NCI-H1105 treated with DMSO at 0.1 percent for 48 hours (cell line): ENCODE measurements at regions not wholly inside any gene's neighbourhood (a gene's known extent, or its start where the extent isn't known, plus 50 kb on each side); places are given as distances from the start of the nearest gene placed in this dataset.

ENCODE experiments used
- DNase-seq: peaks from one replicate; lab custom pipeline; 2025; lab: John Stamatoyannopoulos, UW

GRCh38 chr2:181242262-181242661 lies 214.9 kb upstream of the ITGA4 start:
- no peak for DNase-seq

GRCh38 chr2:181243319-181243718 lies 213.9 kb upstream of the ITGA4 start:
- DNase-seq: no peak

- DNase-seq: no peak
Observed at GRCh38 chr2:181250691-181251090, 206.5 kb upstream of the ITGA4 start.

- DNase-seq: no peak
Observed at GRCh38 chr2:181252262-181253148, 204.7 kb upstream of the ITGA4 start.

- DNase-seq: no peak
Observed at GRCh38 chr2:181253438-181253837, 203.7 kb upstream of the ITGA4 start.

GRCh38 chr2:181255651-181256050 lies 201.5 kb upstream of the ITGA4 start:
- DNase-seq: no peak

GRCh38 chr2:181258720-181259119 lies 198.5 kb upstream of the ITGA4 start:
- DNase-seq: no peak

GRCh38 chr2:181262782-181263181 lies 194.4 kb upstream of the ITGA4 start:
- no peak for DNase-seq

GRCh38 chr2:181264001-181264400 lies 193.2 kb upstream of the ITGA4 start:
- DNase-seq: no peak

- no peak for DNase-seq
Observed at GRCh38 chr2:181264441-181264840, 192.7 kb upstream of the ITGA4 start.

- no peak for DNase-seq
Observed at GRCh38 chr2:181266614-181267013, 190.6 kb upstream of the ITGA4 start.

GRCh38 chr2:181268174-181268867 lies 188.9 kb upstream of the ITGA4 start:
- DNase-seq: no peak

- no peak for DNase-seq
Observed at GRCh38 chr2:181273986-181274385, 183.2 kb upstream of the ITGA4 start.

GRCh38 chr2:181275643-181276070 lies 181.5 kb upstream of the ITGA4 start:
- DNase-seq: no peak

GRCh38 chr2:181281206-181281832 lies 175.9 kb upstream of the ITGA4 start:
- DNase-seq: peak; percentile 86

- no peak for DNase-seq
Observed at GRCh38 chr2:181285116-181285515, 172.1 kb upstream of the ITGA4 start.

GRCh38 chr2:181289698-181290097 lies 167.5 kb upstream of the ITGA4 start:
- DNase-seq: no peak

GRCh38 chr2:181290182-181290581 lies 167.0 kb upstream of the ITGA4 start:
- no peak for DNase-seq

GRCh38 chr2:181294979-181295378 lies 162.2 kb upstream of the ITGA4 start:
- DNase-seq: no peak

- DNase-seq: no peak
Observed at GRCh38 chr2:181300600-181301291, 156.4 kb upstream of the ITGA4 start.

- no peak for DNase-seq
Observed at GRCh38 chr2:181304011-181304844, 153.0 kb upstream of the ITGA4 start.
